ENCODE measurements at regions not wholly inside any gene's neighbourhood (a gene's known extent, or its start where the extent isn't known, plus 50 kb on each side); places are given as distances from the start of the nearest gene placed in this dataset.

DNA sequence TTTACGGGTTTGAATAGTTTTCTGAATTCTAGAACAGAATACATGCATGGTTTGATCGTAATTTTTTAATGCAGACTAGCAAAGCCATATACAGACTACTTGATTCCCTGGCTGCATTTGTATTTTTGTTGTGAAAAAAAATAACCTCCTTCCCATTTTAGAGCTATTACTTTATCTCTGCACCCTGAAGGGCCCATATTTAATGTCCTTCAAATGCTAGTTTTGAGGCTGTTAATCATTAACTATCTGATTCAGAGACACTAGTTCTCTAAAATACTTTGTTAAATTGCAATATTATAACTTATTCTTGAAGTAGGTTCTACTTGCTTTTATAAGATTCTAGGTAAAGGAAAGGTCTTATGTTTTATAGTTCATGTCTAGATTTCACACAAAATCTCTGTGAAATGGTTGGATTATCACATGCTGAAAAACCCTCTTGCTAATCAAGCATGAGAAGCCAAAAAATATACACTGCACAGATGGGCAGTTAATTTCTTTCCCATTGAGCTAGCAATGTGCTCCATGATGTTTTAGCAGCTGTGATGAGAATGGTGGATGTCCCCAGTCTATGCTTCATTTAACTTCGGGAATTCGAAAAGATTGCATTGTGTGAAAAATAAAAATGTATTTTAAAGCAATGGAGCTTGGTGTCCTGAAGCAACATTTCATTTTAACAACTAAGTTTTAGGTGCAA, 634.0 kb upstream of the BCHE start:
- Histone ChIP-seq H3K4me3 (ENCODE audit: control insufficient read depth in 2 of 3, extremely low read depth in 1 of 3, insufficient read depth in 2 of 3, low read depth in 1 of 3, low read length in 3 of 3) (no peak overlapping the region), H3K79me2 (ENCODE audit: control insufficient read depth, insufficient read depth, low read length) (no peaks in the 10 kb centered on the region), H4K20me1 (ENCODE audit: control insufficient read depth, extremely low read depth, insufficient read depth, low read length) (no peaks in the 10 kb centered on the region), H2AFZ (ENCODE audit: control insufficient read depth, low read length) (no peak overlapping the region), H3K27ac (ENCODE audit: control insufficient read depth, insufficient read depth, low read length) (no peak overlapping the region), H3K36me3 (ENCODE audit: control insufficient read depth in 2 of 2, extremely low read depth in 1 of 2, insufficient read depth in 2 of 2, low read length in 2 of 2) (no peaks in the 10 kb centered on the region), H3K4me1 (ENCODE audit: control insufficient read depth, extremely low read depth, insufficient read depth, low read length) (no peaks in the 10 kb centered on the region), H3K9ac (ENCODE audit: control insufficient read depth, extremely low read depth, insufficient read depth, low read length) (no peak overlapping the region), H3K9me3 (ENCODE audit: control insufficient read depth, low read depth, low read length) (no peaks in the 10 kb centered on the region), H3K9me1 (ENCODE audit: control insufficient read depth, extremely low read depth, insufficient read depth, low read length) (no peaks in the 10 kb centered on the region), H3K4me2 (ENCODE audit: control insufficient read depth, extremely low read depth, insufficient read depth, low read depth, low read length) (no peak overlapping the region), H3K27me3 (ENCODE audit: control insufficient read depth, extremely low read depth, insufficient read depth, low read length) (no peaks in the 10 kb centered on the region)
- FAIRE-seq (no peak), DNase-seq (ENCODE audit: low read depth, low spot score) (no peak)
- dilution Hi-C loops (cut with MboI; ENCODE audit: extremely low pct_ligation_motif_present, low sequenced_read_pairs) = no loop called here
- no peak for TF ChIP-seq EZH2 (IDR thresholded peaks at IDR 0.05; ENCODE audit: low read length)
- TF ChIP-seq, protein P1, sequence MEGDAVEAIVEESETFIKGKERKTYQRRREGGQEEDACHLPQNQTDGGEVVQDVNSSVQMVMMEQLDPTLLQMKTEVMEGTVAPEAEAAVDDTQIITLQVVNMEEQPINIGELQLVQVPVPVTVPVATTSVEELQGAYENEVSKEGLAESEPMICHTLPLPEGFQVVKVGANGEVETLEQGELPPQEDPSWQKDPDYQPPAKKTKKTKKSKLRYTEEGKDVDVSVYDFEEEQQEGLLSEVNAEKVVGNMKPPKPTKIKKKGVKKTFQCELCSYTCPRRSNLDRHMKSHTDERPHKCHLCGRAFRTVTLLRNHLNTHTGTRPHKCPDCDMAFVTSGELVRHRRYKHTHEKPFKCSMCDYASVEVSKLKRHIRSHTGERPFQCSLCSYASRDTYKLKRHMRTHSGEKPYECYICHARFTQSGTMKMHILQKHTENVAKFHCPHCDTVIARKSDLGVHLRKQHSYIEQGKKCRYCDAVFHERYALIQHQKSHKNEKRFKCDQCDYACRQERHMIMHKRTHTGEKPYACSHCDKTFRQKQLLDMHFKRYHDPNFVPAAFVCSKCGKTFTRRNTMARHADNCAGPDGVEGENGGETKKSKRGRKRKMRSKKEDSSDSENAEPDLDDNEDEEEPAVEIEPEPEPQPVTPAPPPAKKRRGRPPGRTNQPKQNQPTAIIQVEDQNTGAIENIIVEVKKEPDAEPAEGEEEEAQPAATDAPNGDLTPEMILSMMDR (optimal IDR thresholded peaks at IDR 0.05 in 1 of 3, IDR thresholded peaks at IDR 0.05 in 1 of 3, conservative IDR thresholded peaks at IDR 0.05 in 1 of 3; ENCODE audit: extremely low read depth in 1 of 3, insufficient read depth in 2 of 3, low read length in 3 of 3) = no peak

DNA sequence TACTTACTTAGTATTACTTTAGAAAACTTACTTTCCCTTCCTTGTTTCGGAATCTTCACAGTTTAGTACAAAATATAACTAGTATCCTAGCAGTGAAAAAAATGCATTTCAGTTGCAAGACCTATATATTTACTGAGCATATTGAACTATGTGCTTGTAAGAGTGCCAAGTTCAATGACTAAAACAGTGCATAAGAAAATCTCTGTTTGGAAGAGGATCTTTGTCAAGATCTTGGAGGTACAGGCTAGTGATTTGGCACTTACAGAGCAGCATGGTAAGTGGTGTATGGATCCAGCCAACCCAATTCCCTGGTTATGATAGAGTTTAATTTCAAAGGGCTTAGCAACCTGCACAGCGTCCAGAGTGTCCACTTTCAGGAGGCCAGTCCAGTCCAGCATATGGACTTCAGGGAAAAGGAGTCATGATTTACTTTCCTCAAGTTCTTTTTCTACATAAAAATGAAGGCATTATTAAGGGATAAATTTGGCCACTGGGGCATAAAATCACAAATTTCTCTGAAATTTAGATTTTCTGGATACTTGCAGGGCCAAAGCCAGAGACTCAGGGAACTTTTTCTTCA, 625.8 kb upstream of the BCHE start:
- Histone ChIP-seq H3K27me3 (ENCODE audit: control insufficient read depth, extremely low read depth, insufficient read depth, low read length) (no peaks in the 10 kb centered on the region), H2AFZ (ENCODE audit: control insufficient read depth, low read length) (no peak overlapping the region), H3K4me2 (ENCODE audit: control insufficient read depth, extremely low read depth, insufficient read depth, low read depth, low read length) (no peak overlapping the region), H3K4me1 (ENCODE audit: control insufficient read depth, extremely low read depth, insufficient read depth, low read length) (no peaks in the 10 kb centered on the region), H3K79me2 (ENCODE audit: control insufficient read depth, insufficient read depth, low read length) (no peaks in the 10 kb centered on the region), H3K4me3 (ENCODE audit: control insufficient read depth in 2 of 3, extremely low read depth in 1 of 3, insufficient read depth in 2 of 3, low read depth in 1 of 3, low read length in 3 of 3) (no peak overlapping the region), H3K9me3 (ENCODE audit: control insufficient read depth, low read depth, low read length) (no peaks in the 10 kb centered on the region), H4K20me1 (ENCODE audit: control insufficient read depth, extremely low read depth, insufficient read depth, low read length) (no peaks in the 10 kb centered on the region), H3K27ac (ENCODE audit: control insufficient read depth, insufficient read depth, low read length) (no peak overlapping the region), H3K9ac (ENCODE audit: control insufficient read depth, extremely low read depth, insufficient read depth, low read length) (no peak overlapping the region), H3K9me1 (ENCODE audit: control insufficient read depth, extremely low read depth, insufficient read depth, low read length) (no peaks in the 10 kb centered on the region), H3K36me3 (ENCODE audit: control insufficient read depth in 2 of 2, extremely low read depth in 1 of 2, insufficient read depth in 2 of 2, low read length in 2 of 2) (no peaks in the 10 kb centered on the region)
- no peak for DNase-seq (ENCODE audit: low read depth, low spot score)
- dilution Hi-C loops (cut with MboI; ENCODE audit: extremely low pct_ligation_motif_present, low sequenced_read_pairs) = no loop called here
- FAIRE-seq = no peak
- TF ChIP-seq, protein P1 (optimal IDR thresholded peaks at IDR 0.05 in 1 of 3, IDR thresholded peaks at IDR 0.05 in 1 of 3, conservative IDR thresholded peaks at IDR 0.05 in 1 of 3; ENCODE audit: extremely low read depth in 1 of 3, insufficient read depth in 2 of 3, low read length in 3 of 3) = no peak
- no peak for TF ChIP-seq EZH2 (IDR thresholded peaks at IDR 0.05; ENCODE audit: low read length)

Data from keratinocyte (primary cell).